ENCODE measurements at regions not wholly inside any gene's neighbourhood (a gene's known extent, or its start where the extent isn't known, plus 50 kb on each side); places are given as distances from the start of the nearest gene placed in this dataset.

- Histone ChIP-seq H3K36me3 (no peaks in the 10 kb centered on the region), H3K27me3 (no peaks in the 10 kb centered on the region), H3K9me3 (no peaks in the 10 kb centered on the region), H3K27ac (no peak overlapping the region), H3K4me3 (no peak overlapping the region), H3K4me1 (no peaks in the 10 kb centered on the region)
- no peak for DNase-seq
- no peak for TF ChIP-seq EP300 (IDR thresholded peaks at IDR 0.05)
- TF ChIP-seq, protein P1, sequence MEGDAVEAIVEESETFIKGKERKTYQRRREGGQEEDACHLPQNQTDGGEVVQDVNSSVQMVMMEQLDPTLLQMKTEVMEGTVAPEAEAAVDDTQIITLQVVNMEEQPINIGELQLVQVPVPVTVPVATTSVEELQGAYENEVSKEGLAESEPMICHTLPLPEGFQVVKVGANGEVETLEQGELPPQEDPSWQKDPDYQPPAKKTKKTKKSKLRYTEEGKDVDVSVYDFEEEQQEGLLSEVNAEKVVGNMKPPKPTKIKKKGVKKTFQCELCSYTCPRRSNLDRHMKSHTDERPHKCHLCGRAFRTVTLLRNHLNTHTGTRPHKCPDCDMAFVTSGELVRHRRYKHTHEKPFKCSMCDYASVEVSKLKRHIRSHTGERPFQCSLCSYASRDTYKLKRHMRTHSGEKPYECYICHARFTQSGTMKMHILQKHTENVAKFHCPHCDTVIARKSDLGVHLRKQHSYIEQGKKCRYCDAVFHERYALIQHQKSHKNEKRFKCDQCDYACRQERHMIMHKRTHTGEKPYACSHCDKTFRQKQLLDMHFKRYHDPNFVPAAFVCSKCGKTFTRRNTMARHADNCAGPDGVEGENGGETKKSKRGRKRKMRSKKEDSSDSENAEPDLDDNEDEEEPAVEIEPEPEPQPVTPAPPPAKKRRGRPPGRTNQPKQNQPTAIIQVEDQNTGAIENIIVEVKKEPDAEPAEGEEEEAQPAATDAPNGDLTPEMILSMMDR (IDR thresholded peaks at IDR 0.05): no peak
- no peak for TF ChIP-seq POLR2A (IDR thresholded peaks at IDR 0.05)
- no peak for TF ChIP-seq POLR2AphosphoS5 (IDR thresholded peaks at IDR 0.05)
- 15 to 49% methylated on average over 2 of the region's 2 CpGs for WGBS, 2 donors
- intact Hi-C loops (cut with DNase I): no loop called here
Observed at GRCh38 chr3:159429702-159430101, 558.9 kb upstream of the IL12A start.

DNA sequence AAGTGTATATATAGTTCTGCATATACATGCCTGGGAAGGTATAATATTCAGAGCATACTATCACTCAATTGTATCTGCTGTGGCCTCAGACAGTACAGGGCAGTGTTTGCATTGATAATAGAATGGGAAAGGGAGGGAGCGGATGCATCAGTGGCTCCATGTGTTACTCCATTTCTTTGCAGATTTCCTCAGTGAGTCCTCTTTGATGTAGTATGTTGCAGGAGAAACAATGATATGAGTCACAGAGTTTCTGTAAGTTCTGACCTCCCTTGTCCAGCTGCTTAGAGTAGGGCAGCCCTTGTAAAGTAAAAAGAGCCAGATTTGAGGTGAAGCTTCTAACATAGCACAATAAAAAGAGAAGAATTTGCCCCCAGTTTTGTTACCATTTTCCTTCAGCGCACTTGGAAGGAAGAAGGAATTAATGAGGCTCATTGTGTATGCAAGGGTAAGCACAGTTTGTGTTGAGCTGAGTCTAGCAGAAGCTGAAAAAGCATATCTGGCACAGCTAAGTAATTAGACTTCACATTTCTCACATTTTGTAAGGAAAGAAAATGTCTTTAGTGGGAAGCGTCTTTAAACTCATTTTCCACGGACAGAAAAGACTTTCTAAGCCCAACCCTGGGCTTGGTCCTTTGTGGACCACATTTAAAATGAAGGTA is 555.8 kb upstream of the IL12A start:
- Histone ChIP-seq H3K27me3 (no peaks in the 10 kb centered on the region), H3K4me3 (no peak overlapping the region), H3K36me3 (no peaks in the 10 kb centered on the region), H3K4me1 (no peaks in the 10 kb centered on the region), H3K9me3 (no peaks in the 10 kb centered on the region), H3K27ac (no peak overlapping the region)
- 84 to 88% methylated on average over 4 of the region's 4 CpGs for WGBS, 2 donors
- intact Hi-C loops (cut with DNase I): no loop called here
- TF ChIP-seq EP300 (IDR thresholded peaks at IDR 0.05): no peak
- TF ChIP-seq POLR2A (IDR thresholded peaks at IDR 0.05): no peak
- no peak for TF ChIP-seq POLR2AphosphoS5 (IDR thresholded peaks at IDR 0.05)
- TF ChIP-seq, protein P1 (IDR thresholded peaks at IDR 0.05): no peak
- DNase-seq: no peak

GRCh38 chr3:159439346-159439745 is 549.3 kb upstream of the IL12A start:
- Histone ChIP-seq H3K27me3 (no peaks in the 10 kb centered on the region), H3K4me3 (no peak overlapping the region), H3K36me3 (no peaks in the 10 kb centered on the region), H3K4me1 (no peaks in the 10 kb centered on the region), H3K27ac (no peak overlapping the region), H3K9me3 (no peaks in the 10 kb centered on the region)
- intact Hi-C loops (cut with DNase I): no loop called here
- DNase-seq: no peak
- TF ChIP-seq EP300 (IDR thresholded peaks at IDR 0.05) (no peak), POLR2AphosphoS5 (IDR thresholded peaks at IDR 0.05) (no peak)
- WGBS, 2 donors: 92 to 96% methylated on average over 4 of the region's 4 CpGs

- intact Hi-C loops (cut with DNase I): no loop called here
- no peak overlapping the region for H3K27ac ChIP-seq
- H3K4me3 ChIP-seq: no peak overlapping the region
- H3K4me1 ChIP-seq: no peaks in the 10 kb centered on the region
- no peaks in the 10 kb centered on the region for H3K9me3 ChIP-seq
- DNase-seq: no peak
- TF ChIP-seq POLR2A (IDR thresholded peaks at IDR 0.05) (no peak), POLR2AphosphoS5 (IDR thresholded peaks at IDR 0.05) (no peak)
- no peaks in the 10 kb centered on the region for H3K36me3 ChIP-seq
- H3K27me3 ChIP-seq: no peaks in the 10 kb centered on the region
- 44 to 66% methylated on average over 1 of the region's 1 CpG for WGBS, 2 donors
Observed at GRCh38 chr3:159441279-159441678, 547.4 kb upstream of the IL12A start.

DNA sequence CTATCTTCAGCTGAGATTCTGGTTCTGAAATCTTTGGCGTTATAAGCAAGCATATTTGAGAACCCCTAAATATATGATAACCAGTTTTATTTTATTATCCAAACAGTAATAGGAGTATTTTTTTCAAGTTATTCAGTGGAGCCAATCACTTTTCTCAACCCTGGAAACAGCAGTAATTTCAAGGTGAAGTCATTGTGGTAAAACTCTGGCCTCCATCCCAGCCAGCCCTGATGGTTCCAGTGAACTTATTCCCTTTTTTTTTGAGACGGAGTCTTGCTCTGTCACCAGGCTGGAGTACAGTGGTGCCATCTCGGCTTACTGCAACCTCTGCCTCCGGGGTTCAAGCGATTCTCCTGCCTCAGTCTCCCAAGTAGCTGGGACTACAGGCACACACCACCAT is 545.4 kb upstream of the IL12A start:
- WGBS, 2 donors: 91 to 92% methylated on average over 5 of the region's 5 CpGs
- Histone ChIP-seq H3K27me3 (no peaks in the 10 kb centered on the region), H3K36me3 (no peaks in the 10 kb centered on the region), H3K9me3 (no peaks in the 10 kb centered on the region), H3K4me3 (no peak overlapping the region), H3K27ac (no peak overlapping the region), H3K4me1 (no peaks in the 10 kb centered on the region)
- no peak for DNase-seq
- no peak for TF ChIP-seq EP300 (IDR thresholded peaks at IDR 0.05)
- TF ChIP-seq POLR2AphosphoS5 (IDR thresholded peaks at IDR 0.05): no peak
- TF ChIP-seq POLR2A (IDR thresholded peaks at IDR 0.05): no peak
- TF ChIP-seq, protein P1 (IDR thresholded peaks at IDR 0.05): no peak
- intact Hi-C loops (cut with DNase I): no loop called here

DNA sequence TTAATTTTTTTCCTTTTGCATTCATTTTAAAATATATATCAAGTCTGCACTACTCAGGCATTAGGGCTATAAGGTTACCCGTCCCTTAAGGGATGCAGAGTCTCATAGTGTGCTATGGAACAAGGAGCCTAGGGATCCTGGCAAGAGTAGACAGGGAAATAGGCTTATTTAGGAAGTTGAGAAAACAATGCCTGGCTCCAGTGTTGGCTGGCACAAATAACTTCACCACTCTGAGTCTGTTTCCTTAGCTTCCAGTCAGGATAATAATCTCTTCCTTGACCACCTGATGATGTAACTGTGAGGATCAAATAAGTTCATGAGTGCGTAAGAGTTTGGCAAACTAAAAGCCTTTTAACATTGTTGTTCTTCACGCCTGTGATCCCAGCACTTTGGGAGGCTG is 540.8 kb upstream of the IL12A start:
- Histone ChIP-seq H3K36me3 (no peaks in the 10 kb centered on the region), H3K4me3 (no peak overlapping the region), H3K4me1 (no peaks in the 10 kb centered on the region), H3K9me3 (no peaks in the 10 kb centered on the region), H3K27ac (no peak overlapping the region), H3K27me3 (no peaks in the 10 kb centered on the region)
- intact Hi-C loops (cut with DNase I): no loop called here
- DNase-seq: no peak
- TF ChIP-seq POLR2AphosphoS5 (IDR thresholded peaks at IDR 0.05): no peak
- TF ChIP-seq EP300 (IDR thresholded peaks at IDR 0.05): no peak
- no peak for TF ChIP-seq POLR2A (IDR thresholded peaks at IDR 0.05)
- TF ChIP-seq, protein P1 (IDR thresholded peaks at IDR 0.05): no peak
- 64 to 69% methylated on average over 3 of the region's 3 CpGs for WGBS, 2 donors
